Psoas muscle (tissue), 7 donors: ENCODE measurements at regions not wholly inside any gene's neighbourhood (a gene's known extent, or its start where the extent isn't known, plus 50 kb on each side); places are given as distances from the start of the nearest gene placed in this dataset.

Source experiments
- ATAC-seq, 4 donors: fragments of 200-7000 bp; cut with Tn5 transposase; one replicate each; pipeline ENCODE4 v1.9.1; 2020; ENCODE audit warnings: moderate library complexity in 3 of 4, mild to moderate bottlenecking in 2 of 4
- DNase-seq, 2 donors: peaks; one replicate each; pipeline ENCODE4 v3.0.0-alpha.2; 2020
- H3K27ac ChIP-seq: fragments of 200-600 bp; one replicate; pipeline ENCODE4 v1.8.0; 2022
- H3K27me3 ChIP-seq, 3 donors: fragments of 200-600 bp in 1 of 3; one replicate each; pipeline versions ENCODE4 v1.6.1 to v1.8.0; 2013 to 2022; ENCODE audit warnings: low read length in 2 of 3, mild to moderate bottlenecking in 2 of 3, moderate library complexity in 1 of 3; ENCODE audit not compliant: insufficient read depth in 3 of 3
- H3K36me3 ChIP-seq, 2 donors: fragments of 200-600 bp in 1 of 2; one replicate each; pipeline versions ENCODE4 v1.6.1 to v1.8.0; 2013 to 2022; ENCODE audit warnings: low read depth in 1 of 2, mild to moderate bottlenecking in 1 of 2, moderate library complexity in 1 of 2; ENCODE audit not compliant: insufficient read depth in 1 of 2
- H3K4me1 ChIP-seq: fragments of 200-600 bp; one replicate; pipeline ENCODE4 v1.8.0; 2022
- H3K4me3 ChIP-seq: fragments of 200-600 bp; one replicate; pipeline ENCODE4 v1.8.0; 2022; ENCODE audit warnings: mild to moderate bottlenecking
- H3K9me3 ChIP-seq: fragments of 200-600 bp; one replicate; pipeline ENCODE4 v1.8.0; 2022
- CTCF ChIP-seq: fragments of 200-600 bp; IDR thresholded peaks from one replicate; pipeline ENCODE4 v1.8.0; 2022; ENCODE audit warnings: antibody characterized with exemption
- WGBS, 3 donors: extraction: QIAGEN DNeasy Blood & Tissue Kit; methylation state at CpG; one replicate each; pipeline versions ENCODE4 v1.1.6 to v1.1.7; 2013; 5-methylcytosine and 5-hydroxymethylcytosine counted together
- intact Hi-C, 2 donors: fragments of 100-400 bp; cut with DNase I; formaldehyde crosslinking; loops; one replicate each; pipeline versions ENCODE4 v1.11.0 to v1.14.2; 2022
- donor health status: healthy with polysubstance abuse.
- donor health status: DM: no; HTN: no; CAD: no; lungs with moderate emphysema.
- donor health status: Bipolar disorder and iron deficiency.
- donor health status: healthy.
- donor health status: DM: yes; HTN: yes; CAD: no.
- donor health status: DM: no; HTN: no; CAD: no.
- donor health status: DM: yes; HTN: yes; CAD: no.

GRCh38 chr15:46456456-46456855, 821.6 kb downstream of the SQOR start:
- intact Hi-C loops = no loop called here
- Histone ChIP-seq H3K36me3 (no peaks in the 10 kb centered on the region), H3K27ac (no peak overlapping the region), H3K27me3 (no peaks in the 10 kb centered on the region), H3K4me1 (no peaks in the 10 kb centered on the region), H3K9me3 (no peaks in the 10 kb centered on the region), H3K4me3 (no peak overlapping the region)
- TF ChIP-seq CTCF = no peak
- WGBS, 3 donors = 91 to 98% (median 94%) methylated on average over 2 of the region's 2 CpGs
- no peak for ATAC-seq
- DNase-seq = no peak

- no peak for ATAC-seq
- no peak for TF ChIP-seq CTCF
- H3K27ac ChIP-seq = no peak overlapping the region
- H3K4me1 ChIP-seq = no peaks in the 10 kb centered on the region
- no peaks in the 10 kb centered on the region for H3K36me3 ChIP-seq
- H3K9me3 ChIP-seq = no peaks in the 10 kb centered on the region
- 25 to 41% (median 32%) methylated on average over 12 of the region's 12 CpGs for WGBS, 3 donors
- no peaks in the 10 kb centered on the region for H3K27me3 ChIP-seq
- DNase-seq = no peak
- intact Hi-C loops = no loop called here
- H3K4me3 ChIP-seq = no peak overlapping the region
Measured at GRCh38 chr15:46460431-46461094, 825.7 kb downstream of the SQOR start.

- intact Hi-C loops = no loop called here
- Histone ChIP-seq H3K36me3 (no peaks in the 10 kb centered on the region), H3K27me3 (no peaks in the 10 kb centered on the region), H3K4me3 (no peak overlapping the region), H3K9me3 (no peaks in the 10 kb centered on the region), H3K27ac (no peak overlapping the region), H3K4me1 (no peaks in the 10 kb centered on the region)
- ATAC-seq = no peak
- no peak for TF ChIP-seq CTCF
- no peak for DNase-seq
- 37 to 49% (median 45%) methylated on average over 2 of the region's 2 CpGs for WGBS, 3 donors
Measured at GRCh38 chr15:46461416-46461815, 826.6 kb downstream of the SQOR start.

- no peaks in the 10 kb centered on the region for H3K36me3 ChIP-seq
- intact Hi-C loops = no loop called here
- WGBS, 3 donors = 86 to 93% (median 91%) methylated on average over 1 of the region's 1 CpG
- H3K27me3 ChIP-seq = no peaks in the 10 kb centered on the region
- no peak for DNase-seq
- H3K4me3 ChIP-seq = no peak overlapping the region
- no peaks in the 10 kb centered on the region for H3K4me1 ChIP-seq
- no peak overlapping the region for H3K27ac ChIP-seq
- no peak for TF ChIP-seq CTCF
- ATAC-seq = no peak
- H3K9me3 ChIP-seq = no peaks in the 10 kb centered on the region
Measured at GRCh38 chr15:46467041-46467440, 832.2 kb downstream of the SQOR start.

- Histone ChIP-seq H3K27me3 (no peaks in the 10 kb centered on the region), H3K4me3 (no peak overlapping the region), H3K27ac (no peak overlapping the region), H3K9me3 (no peaks in the 10 kb centered on the region), H3K36me3 (no peaks in the 10 kb centered on the region), H3K4me1 (no peaks in the 10 kb centered on the region)
- DNase-seq = no peak
- intact Hi-C loops = no loop called here
- ATAC-seq = no peak
- no peak for TF ChIP-seq CTCF
- WGBS, 3 donors = 71 to 77% (median 73%) methylated on average over 1 of the region's 1 CpG
Measured at GRCh38 chr15:46471096-46471495, 836.3 kb downstream of the SQOR start.
